H1 (cell line): ENCODE measurements at regions not wholly inside any gene's neighbourhood (a gene's known extent, or its start where the extent isn't known, plus 50 kb on each side); places are given as distances from the start of the nearest gene placed in this dataset.

ENCODE experiments used
- CBX5 ChIP-seq: fragments of 300-800, 300-1000 bp; sonication (generic); IDR thresholded peaks from 2 replicates; pipeline ENCODE4 v1.7.1; 2016; ENCODE audit warnings: antibody characterized with exemption, low read length, low read depth
- CBX8 ChIP-seq: fragments of 300-800, 300-1000 bp; sonication (generic); IDR thresholded peaks from 2 replicates; pipeline ENCODE4 v1.7.1; 2016; ENCODE audit warnings: low read depth, low read length, borderline replicate concordance
- CTBP2 ChIP-seq: IDR thresholded peaks from 2 replicates; pipeline ENCODE4 v1.7.0; 2011; ENCODE audit warnings: borderline replicate concordance, mild to moderate bottlenecking, moderate library complexity, mixed read lengths, low read length; ENCODE audit not compliant: insufficient read depth, insufficient read length
- POLR2AphosphoS5 ChIP-seq: IDR thresholded peaks from 2 replicates; pipeline ENCODE4 v1.6.1; 2011; ENCODE audit warnings: low read depth, low read length
- RAD21 ChIP-seq, 2 experiments: IDR thresholded peaks in 1 of 2; conservative IDR thresholded peaks in 1 of 2; 2 replicates each; pipeline ENCODE4 v1.6.1; 2011; ENCODE audit warnings: low read depth in 2 of 2, low read length in 2 of 2, improper control_type of control experiment in 1 of 2, inconsistent platforms in 1 of 2, mild to moderate bottlenecking in 1 of 2, moderate library complexity in 1 of 2
- SP1 ChIP-seq: IDR thresholded peaks from 2 replicates; pipeline ENCODE4 v1.6.1; 2011; ENCODE audit warnings: low read depth, low read length
- ZNF274 ChIP-seq: IDR thresholded peaks from 2 replicates; pipeline ENCODE4 v1.7.0; 2012; ENCODE audit warnings: low read length, borderline replicate concordance; ENCODE audit errors: extremely low read depth
- TF ChIP-seq, protein P1 (sequence below): fragments of 300-600 bp; sonication (generic); IDR thresholded peaks from 2 replicates; pipeline ENCODE4 v1.7.1; 2012; ENCODE audit warnings: low read length, moderate library complexity, mild to moderate bottlenecking, inconsistent platforms; ENCODE audit not compliant: insufficient replicate concordance
- TF ChIP-seq, protein P2 (sequence below): IDR thresholded peaks from 2 replicates; pipeline ENCODE4 v1.6.1; 2011; ENCODE audit warnings: low read length, improper control_type of control experiment

DNA sequence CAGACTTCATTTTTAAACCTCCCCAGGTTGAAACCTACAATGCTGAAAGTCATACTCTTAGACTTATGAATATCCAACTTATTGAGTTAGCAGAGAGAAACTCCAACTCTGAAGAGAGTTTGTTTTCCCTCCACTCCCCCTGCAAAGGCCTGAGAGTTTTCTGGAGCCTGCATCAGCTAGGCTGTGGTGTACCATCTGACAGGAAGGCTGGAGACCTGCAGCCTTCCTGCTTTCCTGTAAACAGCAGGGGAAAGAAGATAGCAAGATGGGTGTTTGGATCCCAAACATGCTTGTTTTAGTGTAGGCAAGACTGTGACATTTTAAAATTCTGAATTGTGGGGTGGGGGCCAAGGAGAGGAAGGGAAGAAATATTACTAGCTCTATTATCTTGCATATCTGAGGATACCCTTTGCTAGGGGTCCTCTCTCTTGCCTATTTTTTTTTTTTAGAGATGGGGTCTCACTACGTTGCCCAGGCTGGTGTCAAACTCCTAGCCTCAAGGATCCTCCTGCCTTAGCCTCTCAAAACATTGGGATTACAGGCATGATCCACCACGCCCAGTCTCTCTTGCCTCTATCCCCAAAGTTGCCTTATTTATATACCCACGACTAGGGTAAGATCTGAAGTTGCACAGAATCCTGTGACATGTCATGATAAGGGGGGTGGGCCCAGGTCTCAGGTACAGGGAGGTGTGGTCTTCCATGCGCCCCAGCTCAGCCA lies 51.0 kb upstream of the USP3 start (continued):
- TF ChIP-seq, protein P1, sequence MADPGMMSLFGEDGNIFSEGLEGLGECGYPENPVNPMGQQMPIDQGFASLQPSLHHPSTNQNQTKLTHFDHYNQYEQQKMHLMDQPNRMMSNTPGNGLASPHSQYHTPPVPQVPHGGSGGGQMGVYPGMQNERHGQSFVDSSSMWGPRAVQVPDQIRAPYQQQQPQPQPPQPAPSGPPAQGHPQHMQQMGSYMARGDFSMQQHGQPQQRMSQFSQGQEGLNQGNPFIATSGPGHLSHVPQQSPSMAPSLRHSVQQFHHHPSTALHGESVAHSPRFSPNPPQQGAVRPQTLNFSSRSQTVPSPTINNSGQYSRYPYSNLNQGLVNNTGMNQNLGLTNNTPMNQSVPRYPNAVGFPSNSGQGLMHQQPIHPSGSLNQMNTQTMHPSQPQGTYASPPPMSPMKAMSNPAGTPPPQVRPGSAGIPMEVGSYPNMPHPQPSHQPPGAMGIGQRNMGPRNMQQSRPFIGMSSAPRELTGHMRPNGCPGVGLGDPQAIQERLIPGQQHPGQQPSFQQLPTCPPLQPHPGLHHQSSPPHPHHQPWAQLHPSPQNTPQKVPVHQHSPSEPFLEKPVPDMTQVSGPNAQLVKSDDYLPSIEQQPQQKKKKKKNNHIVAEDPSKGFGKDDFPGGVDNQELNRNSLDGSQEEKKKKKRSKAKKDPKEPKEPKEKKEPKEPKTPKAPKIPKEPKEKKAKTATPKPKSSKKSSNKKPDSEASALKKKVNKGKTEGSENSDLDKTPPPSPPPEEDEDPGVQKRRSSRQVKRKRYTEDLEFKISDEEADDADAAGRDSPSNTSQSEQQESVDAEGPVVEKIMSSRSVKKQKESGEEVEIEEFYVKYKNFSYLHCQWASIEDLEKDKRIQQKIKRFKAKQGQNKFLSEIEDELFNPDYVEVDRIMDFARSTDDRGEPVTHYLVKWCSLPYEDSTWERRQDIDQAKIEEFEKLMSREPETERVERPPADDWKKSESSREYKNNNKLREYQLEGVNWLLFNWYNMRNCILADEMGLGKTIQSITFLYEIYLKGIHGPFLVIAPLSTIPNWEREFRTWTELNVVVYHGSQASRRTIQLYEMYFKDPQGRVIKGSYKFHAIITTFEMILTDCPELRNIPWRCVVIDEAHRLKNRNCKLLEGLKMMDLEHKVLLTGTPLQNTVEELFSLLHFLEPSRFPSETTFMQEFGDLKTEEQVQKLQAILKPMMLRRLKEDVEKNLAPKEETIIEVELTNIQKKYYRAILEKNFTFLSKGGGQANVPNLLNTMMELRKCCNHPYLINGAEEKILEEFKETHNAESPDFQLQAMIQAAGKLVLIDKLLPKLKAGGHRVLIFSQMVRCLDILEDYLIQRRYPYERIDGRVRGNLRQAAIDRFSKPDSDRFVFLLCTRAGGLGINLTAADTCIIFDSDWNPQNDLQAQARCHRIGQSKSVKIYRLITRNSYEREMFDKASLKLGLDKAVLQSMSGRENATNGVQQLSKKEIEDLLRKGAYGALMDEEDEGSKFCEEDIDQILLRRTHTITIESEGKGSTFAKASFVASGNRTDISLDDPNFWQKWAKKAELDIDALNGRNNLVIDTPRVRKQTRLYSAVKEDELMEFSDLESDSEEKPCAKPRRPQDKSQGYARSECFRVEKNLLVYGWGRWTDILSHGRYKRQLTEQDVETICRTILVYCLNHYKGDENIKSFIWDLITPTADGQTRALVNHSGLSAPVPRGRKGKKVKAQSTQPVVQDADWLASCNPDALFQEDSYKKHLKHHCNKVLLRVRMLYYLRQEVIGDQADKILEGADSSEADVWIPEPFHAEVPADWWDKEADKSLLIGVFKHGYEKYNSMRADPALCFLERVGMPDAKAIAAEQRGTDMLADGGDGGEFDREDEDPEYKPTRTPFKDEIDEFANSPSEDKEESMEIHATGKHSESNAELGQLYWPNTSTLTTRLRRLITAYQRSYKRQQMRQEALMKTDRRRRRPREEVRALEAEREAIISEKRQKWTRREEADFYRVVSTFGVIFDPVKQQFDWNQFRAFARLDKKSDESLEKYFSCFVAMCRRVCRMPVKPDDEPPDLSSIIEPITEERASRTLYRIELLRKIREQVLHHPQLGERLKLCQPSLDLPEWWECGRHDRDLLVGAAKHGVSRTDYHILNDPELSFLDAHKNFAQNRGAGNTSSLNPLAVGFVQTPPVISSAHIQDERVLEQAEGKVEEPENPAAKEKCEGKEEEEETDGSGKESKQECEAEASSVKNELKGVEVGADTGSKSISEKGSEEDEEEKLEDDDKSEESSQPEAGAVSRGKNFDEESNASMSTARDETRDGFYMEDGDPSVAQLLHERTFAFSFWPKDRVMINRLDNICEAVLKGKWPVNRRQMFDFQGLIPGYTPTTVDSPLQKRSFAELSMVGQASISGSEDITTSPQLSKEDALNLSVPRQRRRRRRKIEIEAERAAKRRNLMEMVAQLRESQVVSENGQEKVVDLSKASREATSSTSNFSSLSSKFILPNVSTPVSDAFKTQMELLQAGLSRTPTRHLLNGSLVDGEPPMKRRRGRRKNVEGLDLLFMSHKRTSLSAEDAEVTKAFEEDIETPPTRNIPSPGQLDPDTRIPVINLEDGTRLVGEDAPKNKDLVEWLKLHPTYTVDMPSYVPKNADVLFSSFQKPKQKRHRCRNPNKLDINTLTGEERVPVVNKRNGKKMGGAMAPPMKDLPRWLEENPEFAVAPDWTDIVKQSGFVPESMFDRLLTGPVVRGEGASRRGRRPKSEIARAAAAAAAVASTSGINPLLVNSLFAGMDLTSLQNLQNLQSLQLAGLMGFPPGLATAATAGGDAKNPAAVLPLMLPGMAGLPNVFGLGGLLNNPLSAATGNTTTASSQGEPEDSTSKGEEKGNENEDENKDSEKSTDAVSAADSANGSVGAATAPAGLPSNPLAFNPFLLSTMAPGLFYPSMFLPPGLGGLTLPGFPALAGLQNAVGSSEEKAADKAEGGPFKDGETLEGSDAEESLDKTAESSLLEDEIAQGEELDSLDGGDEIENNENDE = no peak
- no peak for TF ChIP-seq CBX5
- TF ChIP-seq CTBP2 = no peak
- TF ChIP-seq CBX8 = no peak
- TF ChIP-seq SP1 = no peak
- no peak for TF ChIP-seq POLR2AphosphoS5
- TF ChIP-seq, protein P2, sequence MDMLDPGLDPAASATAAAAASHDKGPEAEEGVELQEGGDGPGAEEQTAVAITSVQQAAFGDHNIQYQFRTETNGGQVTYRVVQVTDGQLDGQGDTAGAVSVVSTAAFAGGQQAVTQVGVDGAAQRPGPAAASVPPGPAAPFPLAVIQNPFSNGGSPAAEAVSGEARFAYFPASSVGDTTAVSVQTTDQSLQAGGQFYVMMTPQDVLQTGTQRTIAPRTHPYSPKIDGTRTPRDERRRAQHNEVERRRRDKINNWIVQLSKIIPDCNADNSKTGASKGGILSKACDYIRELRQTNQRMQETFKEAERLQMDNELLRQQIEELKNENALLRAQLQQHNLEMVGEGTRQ = no peak
- no peak for TF ChIP-seq RAD21 (IDR thresholded peaks at IDR 0.05 in 1 of 2, conservative IDR thresholded peaks at IDR 0.05 in 1 of 2; ENCODE audit: low read depth in 2 of 2, low read length in 2 of 2)
- TF ChIP-seq ZNF274 = no peak
